NCI-H2107 treated with DMSO at 0.1 percent for 48 hours (cell line): ENCODE measurements at regions not wholly inside any gene's neighbourhood (a gene's known extent, or its start where the extent isn't known, plus 50 kb on each side); places are given as distances from the start of the nearest gene placed in this dataset.
"Not testable (repeated sequence)": the region's sequence is repeated elsewhere in the genome, so short reads cannot be mapped to it uniquely, and the experiment has no call there.

Experiments
- DNase-seq: peaks from one replicate; lab custom pipeline; 2025; ENCODE audit not compliant: unreplicated experiment; lab: John Stamatoyannopoulos, UW

DNA sequence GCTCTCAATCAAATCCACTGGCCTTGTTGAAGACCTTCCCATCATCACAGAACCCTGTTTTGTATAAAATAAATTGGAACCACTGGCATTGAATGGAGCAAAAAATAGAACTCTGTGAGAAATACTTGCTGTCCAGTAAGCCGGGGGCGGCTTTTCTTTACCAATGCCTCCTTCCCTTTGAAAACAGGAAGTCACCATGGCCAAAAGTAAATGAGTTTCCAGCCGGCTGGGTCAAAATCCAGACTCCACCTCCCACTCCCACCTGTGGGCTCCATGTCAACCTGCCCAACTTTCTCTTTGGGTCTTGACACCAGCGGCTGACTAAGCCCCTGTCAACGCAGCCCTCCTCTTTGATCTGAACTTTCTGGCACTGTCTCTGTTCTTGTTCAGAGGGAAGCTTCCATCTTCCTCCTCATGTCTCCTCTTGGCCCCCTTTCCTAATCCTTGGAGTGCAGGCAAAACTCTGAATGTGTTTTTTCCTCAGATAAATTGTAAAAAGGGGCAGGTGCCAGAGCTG lies 95.2 kb downstream of the TFAP2C start:
- no peak for DNase-seq

DNA sequence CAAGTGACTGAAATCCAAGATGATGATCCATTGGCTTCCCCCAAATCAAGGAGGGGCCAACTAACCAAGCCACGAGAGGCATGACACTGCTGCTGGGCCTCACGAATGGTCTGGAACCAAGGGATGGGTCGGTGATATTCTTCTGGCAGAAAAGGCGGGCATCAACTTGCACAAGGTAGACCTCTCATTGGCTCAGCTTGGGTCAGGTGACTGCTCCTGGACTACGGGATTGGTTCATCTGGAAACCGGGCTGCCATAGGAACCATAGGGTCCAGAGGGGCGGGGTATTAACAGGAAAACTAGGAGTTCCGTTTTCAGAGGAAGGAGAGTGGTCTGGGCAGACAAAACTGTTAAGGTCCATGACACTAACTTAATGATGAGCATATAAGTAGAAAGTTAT lies 100.9 kb downstream of the TFAP2C start:
- DNase-seq = no peak

DNA sequence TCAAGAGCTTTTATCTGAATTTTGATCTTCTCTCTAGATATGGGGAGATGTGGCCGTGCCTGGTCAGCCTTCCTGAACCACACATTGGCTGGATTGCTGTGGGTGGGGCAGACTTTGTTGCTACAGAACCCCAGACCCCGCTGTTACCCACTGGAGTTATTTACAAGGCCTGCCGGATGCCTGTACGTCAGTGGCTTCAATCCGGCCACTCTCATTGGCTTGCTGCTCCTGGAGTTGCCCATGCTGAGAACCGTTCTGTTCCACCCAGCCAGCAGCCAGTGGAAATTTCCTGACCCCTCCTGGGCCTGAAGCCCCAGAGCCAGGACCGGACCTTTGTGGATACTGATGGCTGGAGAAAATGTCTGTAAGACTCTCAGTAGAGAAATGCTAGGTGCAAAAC lies 101.9 kb downstream of the TFAP2C start:
- no peak for DNase-seq

DNA sequence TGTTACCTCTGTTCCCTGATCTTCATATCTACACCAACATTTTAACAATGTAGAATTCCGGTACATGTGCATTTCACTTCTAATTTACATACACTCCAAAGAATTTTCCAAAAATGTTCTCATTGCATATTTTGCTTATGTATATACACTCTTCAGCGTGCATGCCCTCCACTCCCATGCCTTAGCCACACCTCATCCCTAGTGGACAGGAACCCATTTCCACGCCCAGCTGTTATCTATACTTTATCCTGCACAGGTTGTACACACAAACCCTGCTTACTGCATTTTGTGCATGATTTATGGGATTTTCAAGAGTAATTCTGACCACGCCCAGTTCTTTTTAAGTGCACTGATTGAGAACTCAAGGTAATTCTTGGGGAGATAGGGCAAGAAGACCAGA lies 102.4 kb downstream of the TFAP2C start:
- no peak for DNase-seq

DNA sequence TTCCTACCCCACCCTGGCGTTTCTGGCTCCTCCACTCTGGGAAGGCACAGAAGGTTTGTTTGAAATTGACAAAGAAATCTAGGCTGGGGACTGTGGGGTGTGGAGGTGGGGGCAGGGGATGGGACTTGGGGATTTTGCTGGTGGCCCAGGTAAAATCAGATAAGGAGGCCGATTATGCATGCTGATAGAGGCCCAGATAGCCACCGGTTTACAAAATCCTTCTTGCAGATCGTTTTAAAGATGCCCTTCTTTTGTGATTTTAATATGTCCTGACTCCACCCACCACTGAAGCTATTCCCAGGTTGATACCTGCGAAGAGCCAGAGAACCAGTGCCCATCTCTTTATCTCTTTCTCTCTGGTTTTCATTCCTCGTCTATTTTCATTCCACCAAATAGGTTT lies 104.9 kb downstream of the TFAP2C start:
- DNase-seq = no peak

DNA sequence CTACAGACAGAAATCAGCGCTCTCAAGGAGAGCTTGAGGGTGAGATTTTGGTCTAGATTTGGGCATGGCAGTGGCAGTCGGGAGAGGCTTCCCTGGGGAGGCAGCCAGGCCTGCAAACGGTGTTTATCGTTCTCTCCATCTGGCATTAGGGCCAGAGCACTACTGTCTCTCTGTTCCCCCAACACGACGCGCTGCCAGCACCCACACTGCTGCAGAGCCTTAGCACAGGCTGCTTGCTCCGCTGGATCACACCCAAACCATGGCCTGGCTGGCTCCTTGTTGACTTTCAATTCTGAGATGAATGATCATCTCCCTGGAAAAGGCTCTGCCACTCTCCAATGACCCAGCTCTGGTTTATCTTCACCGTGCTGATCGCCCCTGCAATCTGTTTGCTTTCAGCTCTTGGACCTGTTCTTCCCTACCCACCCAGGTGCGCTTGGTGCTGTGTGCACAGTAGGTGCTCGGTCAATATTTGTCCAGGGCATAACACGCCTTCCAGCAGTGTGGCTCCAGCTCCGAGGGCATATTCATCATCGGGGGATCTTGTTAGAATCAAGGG lies 106.1 kb downstream of the TFAP2C start:
- no peak for DNase-seq

DNA sequence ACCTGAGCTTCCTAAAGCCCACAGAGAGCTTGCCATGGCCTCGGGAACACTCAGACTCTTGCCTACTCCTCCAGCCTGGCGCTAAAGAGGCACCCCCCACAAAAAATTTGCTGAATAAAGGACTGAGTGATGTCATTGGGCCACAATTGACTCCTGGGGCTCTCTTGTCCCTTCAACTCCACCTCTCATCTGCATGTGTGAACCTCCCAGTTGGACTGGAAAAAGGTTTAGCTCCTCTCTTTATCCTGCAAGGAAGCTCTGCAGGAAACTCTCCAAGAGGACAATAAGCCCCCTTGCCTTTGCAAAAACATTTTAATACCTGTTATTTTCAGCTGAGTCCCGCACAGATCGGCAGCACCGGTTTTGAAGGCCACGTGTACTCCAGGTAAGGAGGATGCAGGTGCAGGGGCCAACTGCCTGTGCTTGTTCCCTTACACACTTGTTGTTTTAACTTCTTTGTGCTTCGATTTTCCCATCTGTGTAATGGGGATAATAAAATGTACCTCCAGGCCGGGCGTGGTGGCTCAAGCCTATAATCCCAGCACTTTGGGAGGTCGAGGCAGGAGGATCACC lies 107.3 kb downstream of the TFAP2C start:
- no peak for DNase-seq

DNA sequence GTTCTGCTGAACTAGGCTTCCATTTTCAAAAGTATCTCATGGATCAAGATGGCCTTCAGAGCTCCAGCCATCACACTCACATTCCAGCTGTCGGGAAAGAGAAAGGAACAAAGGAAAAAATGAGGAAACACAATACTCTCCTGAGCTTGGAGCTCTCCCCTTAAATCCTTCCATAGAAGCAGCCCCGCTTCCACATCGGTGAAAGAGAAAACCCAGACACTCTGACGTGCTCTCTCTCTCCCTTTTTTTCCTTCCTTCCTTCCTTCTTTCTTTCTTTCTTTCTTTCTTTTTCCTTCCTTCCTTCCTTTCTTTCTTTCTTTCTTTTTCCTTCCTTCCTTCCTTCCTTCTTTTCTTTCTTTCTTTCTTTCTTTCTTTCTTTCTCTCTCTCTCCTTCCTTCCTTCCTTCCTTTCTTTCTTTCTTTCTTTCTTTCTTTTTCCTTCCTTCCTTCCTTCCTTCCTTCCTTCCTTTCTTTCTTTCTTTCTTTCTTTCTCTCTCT lies 115.3 kb downstream of the TFAP2C start:
- not testable (repeated sequence) for DNase-seq

DNA sequence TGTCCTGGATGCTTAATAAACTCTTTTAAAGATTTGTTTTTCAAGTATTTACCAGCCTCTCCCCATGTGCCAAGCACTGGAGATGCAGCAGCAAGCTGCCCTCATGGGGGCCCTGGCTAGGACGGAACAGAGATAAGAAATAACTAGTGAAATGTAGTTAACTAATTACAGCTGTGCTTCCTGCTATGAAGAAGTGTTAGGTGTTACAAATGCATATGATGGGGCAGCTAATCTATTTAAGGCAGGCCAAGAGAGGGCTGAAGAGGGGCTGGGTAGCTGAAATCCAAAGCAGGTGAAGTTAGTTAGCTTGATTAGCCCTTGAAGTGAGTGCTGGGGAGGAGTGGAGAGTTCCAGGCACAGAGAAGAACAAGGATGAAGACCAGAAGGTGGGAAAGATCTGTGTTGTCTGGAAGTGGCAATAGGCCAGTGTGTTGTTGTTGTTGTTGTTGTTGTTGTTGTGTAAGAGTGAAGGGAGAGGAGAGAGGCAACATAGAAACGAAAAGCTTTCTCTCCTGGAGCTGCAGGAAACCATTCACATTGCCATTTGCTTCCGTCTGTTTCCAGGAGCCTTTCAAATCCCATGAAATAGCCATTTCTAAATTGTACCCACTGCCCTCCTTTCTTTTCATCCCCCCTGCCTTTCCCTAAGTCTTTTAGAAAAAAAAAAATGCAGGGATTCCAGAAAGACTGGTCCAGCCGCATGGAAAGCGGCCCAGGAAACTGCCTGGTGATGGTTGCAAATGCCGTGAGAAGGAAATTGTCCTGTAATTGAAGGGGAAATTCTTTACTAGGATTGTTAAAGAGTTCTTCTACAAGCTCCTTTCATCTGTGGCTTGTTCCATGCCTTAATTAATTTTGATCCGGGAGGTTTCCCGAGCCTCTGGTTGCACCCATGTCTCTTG lies 119.6 kb downstream of the TFAP2C start:
- DNase-seq = no peak

DNA sequence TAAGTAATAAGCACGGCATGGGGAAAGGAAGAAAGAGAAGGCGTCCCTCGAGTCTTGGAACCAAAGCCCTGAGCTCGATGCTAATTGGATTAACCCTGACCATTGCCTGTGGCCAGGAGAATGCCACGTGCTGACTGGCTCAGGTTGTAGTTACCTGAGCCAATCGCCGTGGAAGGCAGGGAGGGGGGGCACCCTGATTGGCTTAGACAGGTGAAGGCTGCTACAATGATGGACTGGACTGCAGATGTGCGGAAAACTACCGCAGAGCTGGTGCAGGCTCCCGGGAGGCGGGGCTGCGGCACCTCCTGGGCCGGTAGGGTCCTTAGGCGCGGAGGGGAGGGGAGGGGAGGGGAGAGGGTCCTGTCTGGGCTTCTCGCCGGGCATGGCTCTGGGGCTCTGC lies 121.3 kb downstream of the TFAP2C start:
- DNase-seq = no peak

DNA sequence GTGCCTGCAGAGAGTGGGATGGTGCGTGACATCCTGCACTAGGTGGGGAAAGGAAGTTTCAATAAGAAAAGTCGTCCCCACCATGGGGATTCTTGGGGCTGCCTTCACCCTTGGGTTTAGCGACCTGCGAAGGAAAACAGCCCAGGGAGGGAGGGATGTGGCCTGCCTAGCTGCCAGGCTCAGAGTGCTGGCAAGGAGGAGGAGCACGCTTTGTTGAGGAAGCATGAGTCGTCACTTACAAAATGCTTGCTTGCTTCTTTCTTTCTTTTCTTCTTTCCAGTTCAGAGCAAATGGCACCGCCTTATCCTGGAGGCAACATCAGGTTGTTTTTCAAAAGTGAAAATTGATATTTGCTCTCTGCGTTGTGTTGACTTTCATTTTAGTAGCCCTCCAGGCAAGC lies 123.2 kb downstream of the TFAP2C start:
- DNase-seq = no peak

DNA sequence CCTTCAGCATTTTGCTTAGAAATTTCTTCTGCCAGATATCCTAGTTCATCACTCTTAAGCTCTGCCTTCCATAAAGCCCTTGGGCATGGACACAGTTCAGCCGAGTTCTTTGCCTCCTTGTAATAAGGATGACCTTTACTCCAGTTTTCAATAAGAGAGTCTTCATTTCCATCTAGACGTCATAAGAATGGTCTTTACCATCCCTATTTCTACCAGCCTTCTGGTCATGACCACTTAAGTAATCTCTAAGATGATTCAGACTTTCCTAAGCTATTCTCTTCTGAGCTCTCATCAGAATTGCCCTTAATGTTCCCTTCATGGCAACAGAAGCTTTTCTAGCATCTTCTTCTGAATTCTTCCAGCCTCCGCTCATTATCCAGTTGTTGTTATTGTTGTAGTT lies 126.1 kb downstream of the TFAP2C start:
- no peak for DNase-seq

DNA sequence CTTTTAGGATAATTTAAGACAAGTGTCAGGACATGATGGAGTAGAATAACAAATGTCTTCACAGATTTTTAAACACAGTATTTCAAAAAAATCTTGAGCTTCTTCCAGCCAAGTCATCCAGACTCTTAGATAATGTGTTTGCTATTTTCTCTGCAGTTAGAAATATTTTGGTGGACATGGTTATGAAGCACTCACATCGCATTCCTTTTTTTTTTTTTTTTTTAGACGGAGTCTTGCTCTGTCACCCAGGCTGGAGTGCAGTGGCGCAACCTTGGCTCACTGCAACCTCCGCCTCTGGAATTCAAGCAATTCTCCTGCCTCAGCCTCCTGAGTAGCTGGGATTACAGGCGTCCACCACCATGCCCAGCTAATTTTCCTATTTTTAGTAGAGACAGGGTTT lies 127.6 kb downstream of the TFAP2C start:
- not testable (repeated sequence) for DNase-seq

DNA sequence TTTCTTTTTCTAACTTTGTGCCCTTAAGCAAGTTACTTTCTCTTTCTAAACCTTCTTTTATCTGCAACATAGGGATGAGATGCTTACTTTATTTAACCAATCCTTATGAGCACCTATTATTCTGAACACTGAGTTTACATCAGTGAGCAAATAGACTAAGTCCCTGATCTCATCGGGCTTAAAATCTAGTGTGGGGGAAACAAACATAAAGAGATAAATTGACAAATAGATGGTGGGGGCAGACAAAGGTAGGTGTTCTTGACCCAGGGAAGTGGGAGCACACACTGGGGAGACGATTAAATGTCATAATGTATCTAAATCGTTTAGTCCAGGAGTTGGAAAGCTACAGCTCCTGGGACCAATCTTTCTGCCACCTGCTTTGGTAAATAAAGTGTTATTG lies 129.6 kb downstream of the TFAP2C start:
- no peak for DNase-seq

DNA sequence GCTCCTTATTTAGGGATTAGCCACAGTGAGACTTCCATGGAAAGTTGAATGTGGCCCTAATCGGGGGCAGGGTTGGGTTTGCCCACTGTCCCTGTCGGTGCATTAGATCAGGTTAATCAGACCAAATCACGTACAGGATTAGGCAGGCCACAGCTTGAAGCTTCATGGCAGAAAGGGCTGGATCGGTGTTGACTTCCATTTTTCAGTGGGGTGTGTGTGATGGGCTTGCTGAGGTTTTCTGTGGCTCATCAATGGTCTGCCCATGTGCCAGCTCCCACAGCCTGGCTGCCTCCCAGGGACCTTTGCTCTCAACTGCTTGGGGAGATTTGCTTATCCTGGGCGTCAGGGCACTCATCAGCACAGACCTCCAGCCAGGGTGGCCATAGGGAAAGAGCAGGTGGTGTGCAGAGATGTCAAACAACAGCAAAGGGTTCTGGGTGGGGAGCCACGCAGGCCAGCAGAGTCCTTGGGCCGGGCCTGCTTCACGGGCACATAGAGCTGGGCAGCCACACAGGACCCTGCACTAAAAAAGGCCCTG lies 130.7 kb downstream of the TFAP2C start:
- no peak for DNase-seq

DNA sequence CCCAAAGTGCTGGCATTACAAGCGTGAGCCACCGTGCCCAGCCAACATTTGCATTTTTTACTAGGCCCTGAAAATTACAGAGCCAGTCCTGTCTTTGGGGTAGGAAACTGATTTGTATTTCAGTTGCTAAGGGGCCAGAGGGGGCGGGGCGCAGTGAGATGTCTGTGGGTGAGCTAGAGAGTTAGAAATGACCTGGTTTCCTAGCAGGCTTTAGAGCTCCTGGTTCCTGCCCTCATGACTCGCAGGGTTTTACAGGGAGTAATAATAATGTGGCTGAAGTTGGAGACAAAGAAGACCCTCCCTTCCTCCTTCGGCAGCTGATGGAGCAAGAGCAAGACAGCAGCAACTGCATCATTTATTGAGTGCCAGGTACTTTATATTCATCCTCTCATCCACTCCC lies 131.5 kb downstream of the TFAP2C start:
- no peak for DNase-seq

DNA sequence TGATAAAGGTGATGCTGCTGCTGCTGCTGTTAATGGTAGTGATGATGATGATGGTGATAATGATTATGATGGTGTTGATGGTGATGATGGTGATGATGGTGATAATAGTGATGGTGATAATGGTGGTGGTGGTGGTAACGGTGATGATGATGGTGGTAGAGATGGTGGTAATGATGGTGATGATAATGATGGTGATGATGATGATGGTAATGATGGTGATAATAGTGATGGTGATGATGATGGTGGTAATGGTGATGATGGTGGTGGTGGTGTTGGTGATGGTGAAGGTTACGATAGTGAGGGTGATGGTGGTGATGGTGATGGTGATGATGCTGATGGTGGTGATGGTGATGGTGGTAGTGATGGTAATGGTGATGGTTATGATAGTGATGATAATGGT lies 132.3 kb downstream of the TFAP2C start:
- no peak for DNase-seq

DNA sequence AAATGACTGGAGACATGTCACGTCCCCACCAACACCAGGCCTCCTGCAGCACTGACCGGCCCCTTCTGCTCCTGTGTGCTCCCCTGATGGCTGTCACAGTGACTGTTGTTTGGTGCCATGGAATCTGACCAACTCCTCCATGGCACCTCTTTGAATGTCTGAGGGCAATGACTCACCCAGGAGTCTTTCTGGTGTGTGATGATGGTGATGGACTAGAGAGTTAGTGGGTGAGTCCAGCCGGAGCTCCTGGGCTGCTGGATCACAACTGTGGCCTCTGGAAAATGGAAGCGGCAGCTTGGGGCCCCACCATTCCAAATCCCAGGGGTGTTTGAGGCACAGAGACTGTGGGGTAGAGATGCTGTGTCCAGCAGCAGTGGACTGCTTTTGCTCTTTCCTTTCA lies 133.3 kb downstream of the TFAP2C start:
- DNase-seq = no peak

DNA sequence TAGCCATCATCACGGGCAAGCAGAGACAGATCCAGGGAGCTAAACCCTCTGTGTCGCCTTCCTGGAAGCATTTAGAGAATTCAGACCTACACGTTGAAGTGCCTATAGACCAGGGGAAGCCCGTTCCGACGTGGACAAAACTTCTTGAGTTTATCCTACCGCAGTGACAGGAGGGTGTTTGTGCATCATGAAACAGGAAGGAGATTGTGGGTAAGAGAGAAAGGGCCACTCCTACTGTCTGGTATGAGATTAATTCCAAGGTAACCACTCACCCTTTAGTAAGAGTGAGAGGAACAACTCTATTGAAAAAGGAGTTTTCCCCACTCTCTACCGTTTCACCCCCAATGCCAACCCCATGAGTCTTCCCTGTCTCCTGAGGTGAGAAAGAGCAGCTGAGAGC lies 133.7 kb downstream of the TFAP2C start:
- DNase-seq = no peak

DNA sequence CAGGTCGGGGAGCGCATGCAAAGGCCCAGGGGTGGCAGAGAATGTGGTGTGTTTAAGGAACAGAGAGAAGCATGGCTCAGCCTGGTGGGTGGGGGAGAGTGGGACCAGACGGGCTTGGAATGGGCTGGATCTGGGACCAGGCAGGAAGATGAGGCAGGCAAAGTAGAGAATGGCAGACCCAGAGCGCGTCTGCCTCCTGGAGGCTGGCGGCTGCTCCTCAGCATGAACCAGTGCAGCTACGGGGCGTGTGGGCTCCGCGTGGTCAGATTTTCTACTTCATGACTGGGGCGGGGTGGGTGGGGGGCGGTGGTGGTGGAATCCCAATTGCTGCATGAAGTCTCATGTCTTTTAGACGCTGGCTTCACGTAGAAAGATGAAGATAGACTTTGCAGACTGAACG lies 135.6 kb downstream of the TFAP2C start:
- no peak for DNase-seq

DNA sequence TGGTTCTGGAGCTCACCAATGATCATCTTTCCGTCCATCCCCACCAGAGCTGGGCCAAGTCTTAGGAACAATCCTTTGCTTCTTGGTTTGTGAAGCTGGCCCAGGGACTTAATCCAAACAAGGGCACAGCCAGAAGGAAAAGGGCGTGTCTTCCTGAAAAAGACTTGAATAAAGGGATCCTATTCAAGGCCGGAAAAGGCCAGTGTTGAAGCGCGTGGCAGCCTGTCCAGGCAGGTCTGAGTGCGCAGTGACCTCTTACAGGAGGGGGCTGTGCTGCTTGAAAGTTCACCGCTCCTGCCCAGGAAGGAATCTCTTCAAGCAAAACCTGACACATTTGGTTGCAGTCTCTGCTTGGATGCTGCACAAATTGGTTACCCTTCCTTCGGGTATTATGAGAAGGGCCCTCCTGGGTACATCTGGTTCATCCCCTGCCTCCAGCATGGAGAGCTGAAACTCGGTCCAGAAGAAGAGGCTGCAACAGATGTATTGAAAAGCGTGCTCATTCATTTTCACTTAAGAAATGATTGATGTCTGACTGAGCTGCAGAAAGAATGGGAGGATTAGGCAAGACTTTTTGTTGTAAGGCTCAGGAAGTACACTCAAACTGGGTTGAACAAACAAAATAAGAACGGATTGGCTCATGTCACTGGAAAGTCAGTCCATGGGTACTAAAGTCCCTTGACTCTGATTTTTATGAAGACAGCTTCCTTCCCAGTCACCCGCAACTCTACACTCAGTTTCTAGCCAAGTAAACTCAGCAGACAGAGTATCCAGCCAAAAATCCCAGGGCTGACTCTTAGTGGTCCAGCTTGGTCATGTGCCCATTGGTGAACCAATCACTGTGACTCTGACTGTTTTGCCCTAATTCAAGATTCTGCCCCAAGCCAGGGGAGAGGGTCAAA lies 136.3 kb downstream of the TFAP2C start:
- no peak for DNase-seq
